NCI-H524 treated with DMSO at 0.1 percent for 48 hours (cell line): ENCODE measurements at regions not wholly inside any gene's neighbourhood (a gene's known extent, or its start where the extent isn't known, plus 50 kb on each side); places are given as distances from the start of the nearest gene placed in this dataset.

ENCODE experiments used
- DNase-seq: peaks from one replicate; lab custom pipeline; 2025; lab: John Stamatoyannopoulos, UW

DNA sequence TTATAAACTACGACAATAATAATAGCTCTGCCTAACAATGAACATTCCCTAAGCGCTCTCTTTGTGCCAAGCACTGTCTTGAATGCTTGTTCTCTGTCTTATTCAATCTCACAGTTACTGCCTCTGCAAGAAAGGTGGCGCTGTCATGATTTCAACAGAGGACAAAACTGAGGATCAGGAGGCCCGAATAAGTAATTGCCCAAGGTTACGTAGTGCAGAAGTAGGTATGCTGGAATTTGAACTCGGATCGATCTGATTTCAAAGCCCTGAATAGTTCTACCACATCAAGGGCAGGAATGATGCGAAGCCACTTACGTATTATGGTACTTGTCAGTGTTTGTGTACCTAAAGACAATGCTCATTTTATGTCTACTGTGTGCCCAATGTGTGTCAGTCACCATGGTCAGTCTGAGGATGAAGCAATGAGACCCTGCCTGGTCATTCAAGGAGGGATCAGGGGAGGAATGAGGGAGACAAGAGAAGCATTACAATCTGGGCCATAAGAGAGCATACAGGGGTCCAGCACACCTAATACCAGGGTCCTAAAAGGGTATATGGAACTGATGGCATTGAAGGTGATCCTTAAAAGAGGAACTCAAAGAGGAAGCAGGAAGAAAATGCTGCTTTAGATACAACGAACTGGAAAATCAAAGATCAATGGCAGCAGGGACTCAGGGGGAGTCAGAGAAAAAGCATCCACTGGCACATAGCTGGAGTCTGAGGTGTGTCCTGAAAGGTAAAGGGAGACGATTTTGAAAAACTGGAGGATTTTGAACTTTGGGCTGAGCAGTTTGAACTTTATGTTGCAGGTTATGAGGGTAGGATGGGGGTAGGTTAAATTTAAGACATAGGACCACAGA, 389.2 kb downstream of the PLPP3 start:
- DNase-seq, result no peak

- DNase-seq, result no peak
Measured at GRCh38 chr1:56189454-56189853, 389.9 kb downstream of the PLPP3 start.

DNA sequence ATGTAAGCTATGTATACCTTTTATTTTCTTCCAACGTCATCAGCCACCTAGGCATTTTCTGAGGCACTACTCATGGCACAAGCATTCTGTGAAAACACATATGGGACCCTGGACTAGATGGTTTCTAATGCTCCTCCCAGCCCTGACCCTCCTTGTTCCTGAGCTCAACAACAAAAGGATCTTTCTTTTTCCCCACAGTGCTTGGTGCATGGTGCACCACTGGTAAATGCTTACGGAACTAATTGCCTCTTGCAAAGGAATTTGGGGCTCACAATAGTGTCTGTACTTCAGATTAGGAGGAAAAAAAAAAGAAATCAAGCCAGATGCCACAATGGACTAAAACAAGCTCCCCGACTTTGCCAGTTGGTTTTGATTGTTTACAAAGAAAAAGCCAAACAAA, 390.5 kb downstream of the PLPP3 start:
- DNase-seq, result no peak

- DNase-seq, result no peak
Measured at GRCh38 chr1:56188221-56188620, 391.1 kb downstream of the PLPP3 start.

GRCh38 chr1:56187405-56187804, 392.0 kb downstream of the PLPP3 start:
- no peak for DNase-seq

DNA sequence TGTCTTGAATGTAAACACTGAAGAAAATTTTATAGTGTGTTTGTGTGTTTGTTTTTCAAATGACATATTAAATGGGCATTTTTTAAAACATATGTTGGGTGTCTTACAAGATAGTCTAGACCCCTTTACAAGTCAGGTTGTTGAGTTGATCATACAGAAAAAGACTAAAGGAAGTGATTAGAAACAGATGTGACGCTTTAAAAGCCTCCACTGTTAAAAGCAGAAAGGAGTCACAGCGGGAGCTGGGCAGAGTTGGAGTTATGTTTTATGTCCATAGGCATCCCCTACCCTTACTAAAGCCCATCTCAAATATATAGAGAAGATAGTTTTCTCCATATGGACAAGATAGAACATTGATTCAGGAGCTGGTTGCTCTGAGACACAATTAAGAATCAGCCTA, 393.9 kb downstream of the PLPP3 start:
- no peak for DNase-seq

DNA sequence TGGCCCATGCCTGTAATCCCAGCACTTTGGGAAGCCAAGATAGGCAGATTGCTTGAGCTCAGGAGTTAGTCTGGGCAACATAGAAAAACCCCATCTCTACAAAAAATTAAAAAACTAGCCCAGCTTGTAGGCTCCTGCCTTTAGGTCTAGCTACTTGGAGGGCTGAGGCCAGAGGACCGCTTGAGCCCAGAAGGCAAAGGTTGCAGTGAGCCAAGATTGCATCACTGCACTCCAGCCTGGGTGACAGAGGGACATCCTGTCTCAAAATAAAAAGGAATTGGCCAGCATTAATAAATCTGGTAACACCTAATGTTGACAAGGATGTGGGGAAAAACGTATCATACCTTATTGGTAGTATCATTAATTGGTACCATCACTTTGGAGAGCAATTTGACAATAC, 396.2 kb downstream of the PLPP3 start:
- DNase-seq, result no peak

DNA sequence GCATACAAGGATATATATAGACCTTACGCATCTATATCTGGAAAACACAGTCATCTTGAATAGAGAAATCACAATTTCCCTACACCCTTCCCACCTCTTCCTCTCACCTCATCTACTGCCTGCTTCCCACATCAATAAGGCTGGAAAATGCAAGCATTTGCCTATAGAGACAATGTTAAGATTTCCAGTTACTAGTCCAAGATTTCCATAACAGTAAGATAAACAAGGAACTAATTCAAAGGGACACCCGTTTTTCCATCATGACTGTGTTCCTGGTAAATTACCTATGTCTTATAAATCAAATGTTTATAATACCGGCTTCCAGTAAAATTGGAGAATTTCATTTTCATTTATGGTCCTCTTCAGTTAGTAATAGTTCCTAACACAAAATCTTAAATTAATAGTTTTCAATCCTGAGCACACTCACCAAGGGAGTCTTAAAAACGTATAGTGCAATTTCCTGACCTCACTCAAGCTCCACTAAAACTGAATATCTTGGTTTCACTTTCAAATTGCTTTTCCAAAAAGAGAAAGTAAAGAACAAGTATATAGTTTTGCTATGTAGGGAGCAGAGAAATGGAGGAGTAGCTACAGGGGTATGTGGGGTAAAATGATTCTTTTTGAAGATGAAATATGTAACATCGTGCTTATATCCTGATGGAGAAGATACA, 398.7 kb downstream of the PLPP3 start:
- no peak for DNase-seq

DNA sequence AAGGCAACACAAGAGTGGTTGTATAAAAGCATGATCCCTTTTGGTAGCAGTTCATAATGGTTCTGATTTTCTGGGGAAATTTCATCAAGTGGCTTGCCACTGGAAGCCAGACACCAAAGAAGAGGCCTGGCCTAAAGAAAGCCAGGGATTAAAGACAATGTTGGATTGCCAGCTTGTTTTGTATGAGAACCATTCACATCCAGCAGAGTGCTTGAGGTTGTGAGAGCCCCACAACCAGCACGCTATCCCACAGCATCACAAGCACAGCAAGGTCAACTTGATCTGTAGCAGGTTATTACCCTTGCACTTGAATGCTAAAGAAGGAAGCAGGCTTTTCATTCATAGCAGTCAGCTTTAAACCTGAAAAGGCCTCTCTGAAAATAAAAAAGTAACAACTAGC, 399.8 kb downstream of the PLPP3 start:
- DNase-seq, result no peak

DNA sequence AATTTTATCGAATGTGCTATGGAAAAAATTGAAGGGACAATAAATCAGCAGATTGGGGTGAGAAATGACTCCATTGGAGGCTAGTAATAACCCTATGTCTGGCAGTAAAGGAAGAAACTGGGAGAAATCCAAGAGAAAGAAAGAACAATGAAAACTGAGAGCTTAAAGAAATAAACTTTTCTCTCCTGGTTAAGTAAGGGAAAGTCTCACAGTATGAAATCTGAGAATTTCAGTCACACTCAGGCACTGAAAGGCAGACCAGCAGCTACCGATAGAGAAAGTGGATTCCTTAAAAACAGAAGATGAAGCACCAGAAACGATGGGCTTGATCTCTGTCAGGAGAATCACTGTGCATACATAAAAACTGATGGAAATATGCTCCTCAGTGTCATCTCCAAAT, 404.2 kb downstream of the PLPP3 start:
- DNase-seq, result no peak

- DNase-seq, result no peak
Measured at GRCh38 chr1:56174176-56174885, 405.0 kb downstream of the PLPP3 start.

DNA sequence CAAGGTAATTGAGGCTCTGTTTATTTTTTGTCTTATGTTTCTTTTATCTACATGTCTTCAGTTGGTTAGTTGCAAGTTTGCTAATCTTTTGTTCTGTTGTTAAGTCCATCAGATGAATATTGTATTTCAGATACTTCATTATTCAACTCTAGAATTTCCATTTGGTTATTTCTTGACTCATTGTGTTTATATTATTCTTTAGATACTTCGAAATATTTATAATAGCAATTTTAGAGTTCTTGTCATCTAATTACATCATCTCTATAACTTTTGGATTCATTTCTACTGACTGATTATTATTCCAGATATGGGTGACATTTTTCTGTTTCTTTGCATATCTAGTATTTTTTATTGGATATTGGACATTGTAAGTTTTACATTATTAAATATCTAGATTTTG, 405.6 kb downstream of the PLPP3 start:
- no peak for DNase-seq

GRCh38 chr1:56171670-56172069, 407.7 kb downstream of the PLPP3 start:
- DNase-seq, result no peak

DNA sequence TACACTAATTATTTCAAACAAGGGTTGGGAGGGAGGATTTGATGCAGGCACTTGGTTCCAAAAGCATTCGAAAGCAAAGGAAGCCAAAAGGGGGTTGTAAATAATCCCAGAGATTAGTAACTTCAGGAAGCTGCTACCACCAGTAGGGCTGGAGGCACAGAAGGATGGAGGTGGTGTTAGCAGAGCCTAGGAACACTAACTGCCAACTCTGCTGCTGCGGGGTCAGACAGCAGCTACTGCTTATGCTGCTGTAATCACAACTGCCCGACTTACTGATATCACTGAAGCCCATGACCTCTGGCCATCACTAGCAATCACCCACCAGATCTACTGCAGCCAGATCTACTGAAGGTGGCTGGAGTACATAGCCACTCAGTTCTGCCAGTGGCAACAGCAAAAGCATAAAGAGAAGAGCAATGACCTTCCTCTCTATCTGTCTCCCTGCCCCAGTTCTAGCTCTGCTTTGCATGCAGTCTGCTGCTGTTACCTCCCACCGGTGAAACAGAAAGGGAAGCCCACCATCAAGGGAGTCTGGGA, 408.5 kb downstream of the PLPP3 start:
- DNase-seq, result no peak

GRCh38 chr1:56169856-56170255, 409.5 kb downstream of the PLPP3 start:
- DNase-seq, result no peak

- no peak for DNase-seq
Measured at GRCh38 chr1:56168176-56168575, 411.2 kb downstream of the PLPP3 start.

- DNase-seq, result no peak
Measured at GRCh38 chr1:56167596-56167995, 411.8 kb downstream of the PLPP3 start.

- DNase-seq, result no peak
Measured at GRCh38 chr1:56160773-56161315, 418.5 kb downstream of the PLPP3 start.

- no peak for DNase-seq
Measured at GRCh38 chr1:56156971-56157876, 422.1 kb downstream of the PLPP3 start.

GRCh38 chr1:56153276-56153675, 426.1 kb downstream of the PLPP3 start:
- DNase-seq, result no peak

- DNase-seq, result no peak
Measured at GRCh38 chr1:56152635-56153034, 426.7 kb downstream of the PLPP3 start.
